ENCODE measurements at regions not wholly inside any gene's neighbourhood (a gene's known extent, or its start where the extent isn't known, plus 50 kb on each side); places are given as distances from the start of the nearest gene placed in this dataset.
"Not testable (repeated sequence)": the region's sequence is repeated elsewhere in the genome, so short reads cannot be mapped to it uniquely, and the experiment has no call there.

- 94% methylated on average over 2 of the region's 2 CpGs for WGBS
- Histone ChIP-seq H3K4me3 (ENCODE audit: low read length in 2 of 2) (no peak overlapping the region), H3K36me3 (ENCODE audit: control insufficient read depth in 2 of 2, insufficient read depth in 2 of 2, low read length in 1 of 2) (no peaks in the 10 kb centered on the region), H3K27ac (ENCODE audit: low read depth in 1 of 2, low read length in 1 of 2) (no peak overlapping the region), H3K9me3 (ENCODE audit: control insufficient read depth in 2 of 2, insufficient read depth in 1 of 2, low read length in 1 of 2) (no peaks in the 10 kb centered on the region), H3K4me1 (ENCODE audit: control insufficient read depth in 2 of 2, insufficient read depth in 2 of 2, low read length in 2 of 2) (no peaks in the 10 kb centered on the region), H3K27me3 (ENCODE audit: control insufficient read depth in 2 of 2, insufficient read depth in 1 of 2, low read length in 1 of 2) (no peaks in the 10 kb centered on the region)
- DNase-seq (ENCODE audit: low read depth in 6 of 9, low spot score in 9 of 9), result no peak
Measured at GRCh38 chr12:67086116-67086515, 183.0 kb upstream of the CAND1 start.

GRCh38 chr12:67088401-67089118 is 180.6 kb upstream of the CAND1 start:
- 95% methylated on average over 3 of the region's 3 CpGs for WGBS

GRCh38 chr12:67091204-67091603 is 178.0 kb upstream of the CAND1 start:
- H3K9me3 ChIP-seq (ENCODE audit: control insufficient read depth in 2 of 2, insufficient read depth in 1 of 2, low read length in 1 of 2), result no peaks in the 10 kb centered on the region
- H3K4me1 ChIP-seq (ENCODE audit: control insufficient read depth in 2 of 2, insufficient read depth in 2 of 2, low read length in 2 of 2), result no peaks in the 10 kb centered on the region

More at GRCh38 chr12:67088401-67089118, 180.6 kb upstream of the CAND1 start:
- no peaks in the 10 kb centered on the region for H3K9me3 ChIP-seq (ENCODE audit: control insufficient read depth in 2 of 2, insufficient read depth in 1 of 2, low read length in 1 of 2)
- no peaks in the 10 kb centered on the region for H3K36me3 ChIP-seq (ENCODE audit: control insufficient read depth in 2 of 2, insufficient read depth in 2 of 2, low read length in 1 of 2)
- H3K27ac ChIP-seq (ENCODE audit: low read depth in 1 of 2, low read length in 1 of 2), result no peak overlapping the region
- H3K27me3 ChIP-seq (ENCODE audit: control insufficient read depth in 2 of 2, insufficient read depth in 1 of 2, low read length in 1 of 2), result no peaks in the 10 kb centered on the region
- H3K4me1 ChIP-seq (ENCODE audit: control insufficient read depth in 2 of 2, insufficient read depth in 2 of 2, low read length in 2 of 2), result no peaks in the 10 kb centered on the region
- DNase-seq (ENCODE audit: low read depth in 6 of 9, low spot score in 9 of 9), result no peak
- no peak overlapping the region for H3K4me3 ChIP-seq (ENCODE audit: low read length in 2 of 2)

DNA sequence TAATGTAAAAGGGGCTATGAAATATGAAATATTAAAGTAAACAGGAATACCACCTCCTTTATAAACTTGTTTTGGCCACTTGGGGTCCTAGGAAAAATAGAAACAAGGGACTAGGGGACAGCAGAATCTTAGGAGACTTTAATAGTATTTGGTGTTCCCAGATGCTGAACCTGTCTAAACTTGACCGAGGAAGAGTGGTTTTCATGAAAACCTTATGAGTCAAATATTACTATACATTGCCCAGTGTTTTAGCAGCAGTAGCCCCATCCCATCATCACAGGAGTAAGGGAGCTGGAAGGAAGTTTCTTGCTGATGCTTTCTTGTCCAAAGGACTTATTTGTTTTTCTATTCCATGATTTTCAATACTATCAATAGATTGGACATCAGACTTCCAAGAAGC is 177.5 kb upstream of the CAND1 start:
- no peaks in the 10 kb centered on the region for H3K36me3 ChIP-seq (ENCODE audit: control insufficient read depth in 2 of 2, insufficient read depth in 2 of 2, low read length in 1 of 2)
- H3K4me3 ChIP-seq (ENCODE audit: low read length in 2 of 2), result no peak overlapping the region
- H3K27ac ChIP-seq (ENCODE audit: low read depth in 1 of 2, low read length in 1 of 2), result no peak overlapping the region
- 94% methylated on average over 1 of the region's 1 CpG for WGBS
- H3K4me1 ChIP-seq (ENCODE audit: control insufficient read depth in 2 of 2, insufficient read depth in 2 of 2, low read length in 2 of 2), result no peaks in the 10 kb centered on the region
- no peaks in the 10 kb centered on the region for H3K27me3 ChIP-seq (ENCODE audit: control insufficient read depth in 2 of 2, insufficient read depth in 1 of 2, low read length in 1 of 2)
- no peak for DNase-seq (ENCODE audit: low read depth in 6 of 9, low spot score in 9 of 9)
- H3K9me3 ChIP-seq (ENCODE audit: control insufficient read depth in 2 of 2, insufficient read depth in 1 of 2, low read length in 1 of 2), result no peaks in the 10 kb centered on the region

More at GRCh38 chr12:67091204-67091603, 178.0 kb upstream of the CAND1 start:
- Histone ChIP-seq H3K27ac (ENCODE audit: low read depth in 1 of 2, low read length in 1 of 2) (no peak overlapping the region), H3K36me3 (ENCODE audit: control insufficient read depth in 2 of 2, insufficient read depth in 2 of 2, low read length in 1 of 2) (no peaks in the 10 kb centered on the region), H3K4me3 (ENCODE audit: low read length in 2 of 2) (no peak overlapping the region), H3K27me3 (ENCODE audit: control insufficient read depth in 2 of 2, insufficient read depth in 1 of 2, low read length in 1 of 2) (no peaks in the 10 kb centered on the region)
- no peak for DNase-seq (ENCODE audit: low read depth in 6 of 9, low spot score in 9 of 9)
- WGBS, result 89% methylated on average over 3 of the region's 3 CpGs

DNA sequence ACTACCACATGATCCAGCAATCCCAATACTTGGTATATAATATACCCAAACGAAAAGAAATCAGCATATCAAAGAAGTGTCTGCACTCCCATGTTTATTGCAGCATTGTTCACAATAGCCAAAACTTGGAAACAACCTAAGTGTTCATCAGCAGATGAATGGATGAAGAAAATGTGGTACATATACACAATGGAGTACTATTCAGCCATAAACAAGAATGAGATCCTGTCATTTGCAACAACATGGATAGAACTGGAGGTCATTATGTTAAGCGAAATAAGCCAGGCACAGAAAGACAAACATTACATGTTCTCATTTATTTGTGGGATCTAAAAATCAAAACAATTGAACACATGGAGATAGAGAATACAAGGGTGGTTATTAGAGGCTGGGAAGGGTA is 176.2 kb upstream of the CAND1 start:
- not testable (repeated sequence) for H3K27ac ChIP-seq (ENCODE audit: low read depth in 1 of 2, low read length in 1 of 2); H3K9me3 ChIP-seq (ENCODE audit: control insufficient read depth in 2 of 2, insufficient read depth in 1 of 2, low read length in 1 of 2); H3K36me3 ChIP-seq (ENCODE audit: control insufficient read depth in 2 of 2, insufficient read depth in 2 of 2, low read length in 1 of 2); H3K4me1 ChIP-seq (ENCODE audit: control insufficient read depth in 2 of 2, insufficient read depth in 2 of 2, low read length in 2 of 2); H3K27me3 ChIP-seq (ENCODE audit: control insufficient read depth in 2 of 2, insufficient read depth in 1 of 2, low read length in 1 of 2); DNase-seq (ENCODE audit: low read depth in 6 of 9, low spot score in 9 of 9); H3K4me3 ChIP-seq (ENCODE audit: low read length in 2 of 2)
- 90% methylated on average over 2 of the region's 2 CpGs for WGBS

DNA sequence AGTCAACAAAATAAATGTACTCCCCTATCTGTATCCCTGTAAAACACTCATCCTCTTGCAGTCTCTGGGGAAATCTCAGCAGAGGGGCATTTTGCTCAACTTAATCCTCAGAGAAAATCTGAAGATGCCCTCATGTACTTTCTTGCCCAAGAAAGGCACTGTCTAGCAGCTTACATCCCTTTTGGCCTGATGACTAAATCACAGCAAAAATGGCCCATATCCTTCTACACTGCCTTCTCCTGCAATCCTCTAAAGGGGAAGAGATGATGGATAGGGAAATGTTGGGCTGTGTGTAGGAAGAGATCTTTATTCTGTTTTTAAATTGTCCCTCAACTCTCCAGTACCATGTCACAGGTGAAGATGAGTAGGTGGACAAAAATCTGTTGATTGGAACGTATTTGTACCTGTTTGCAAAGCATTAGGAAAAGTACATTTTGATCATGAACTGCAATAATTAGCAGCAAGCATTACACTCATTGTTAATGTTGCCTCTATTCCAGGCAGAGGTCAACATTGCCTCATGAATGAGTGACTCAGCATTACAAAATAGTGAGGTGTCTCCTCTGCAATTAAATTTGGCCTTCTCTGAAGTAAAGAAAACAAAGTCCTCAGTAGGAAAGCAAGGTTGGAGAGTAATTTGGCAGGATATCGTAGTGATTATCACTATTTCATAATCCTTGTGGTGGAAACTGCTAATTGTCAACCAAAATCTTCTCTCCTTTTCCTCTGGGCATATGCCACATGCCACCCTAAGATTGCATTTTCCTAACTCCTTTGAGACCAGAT is 172.4 kb upstream of the CAND1 start:
- H3K27me3 ChIP-seq (ENCODE audit: control insufficient read depth in 2 of 2, insufficient read depth in 1 of 2, low read length in 1 of 2), result no peaks in the 10 kb centered on the region
- H3K9me3 ChIP-seq (ENCODE audit: control insufficient read depth in 2 of 2, insufficient read depth in 1 of 2, low read length in 1 of 2), result no peaks in the 10 kb centered on the region
- no peak for DNase-seq (ENCODE audit: low read depth in 6 of 9, low spot score in 9 of 9)
- H3K27ac ChIP-seq (ENCODE audit: low read depth in 1 of 2, low read length in 1 of 2), result no peak overlapping the region
- H3K36me3 ChIP-seq (ENCODE audit: control insufficient read depth in 2 of 2, insufficient read depth in 2 of 2, low read length in 1 of 2), result no peaks in the 10 kb centered on the region
- no peak overlapping the region for H3K4me3 ChIP-seq (ENCODE audit: low read length in 2 of 2)
- WGBS, result 88% methylated on average over 2 of the region's 2 CpGs
- no peaks in the 10 kb centered on the region for H3K4me1 ChIP-seq (ENCODE audit: control insufficient read depth in 2 of 2, insufficient read depth in 2 of 2, low read length in 2 of 2)

- 90% methylated on average over 3 of the region's 3 CpGs for WGBS
Measured at GRCh38 chr12:67099858-67100257, 169.3 kb upstream of the CAND1 start.

GRCh38 chr12:67103521-67103920 is 165.6 kb upstream of the CAND1 start:
- Histone ChIP-seq H3K36me3 (ENCODE audit: control insufficient read depth in 2 of 2, insufficient read depth in 2 of 2, low read length in 1 of 2) (no peaks in the 10 kb centered on the region), H3K27ac (ENCODE audit: low read depth in 1 of 2, low read length in 1 of 2) (no peak overlapping the region), H3K9me3 (ENCODE audit: control insufficient read depth in 2 of 2, insufficient read depth in 1 of 2, low read length in 1 of 2) (peaks cover 1 to 7% of the 10 kb centered on the region in 2 donors), H3K4me3 (ENCODE audit: low read length in 2 of 2) (no peak overlapping the region), H3K27me3 (ENCODE audit: control insufficient read depth in 2 of 2, insufficient read depth in 1 of 2, low read length in 1 of 2) (no peaks in the 10 kb centered on the region), H3K4me1 (ENCODE audit: control insufficient read depth in 2 of 2, insufficient read depth in 2 of 2, low read length in 2 of 2) (no peaks in the 10 kb centered on the region)
- 98% methylated on average over 1 of the region's 1 CpG for WGBS
- no peak for DNase-seq (ENCODE audit: low read depth in 6 of 9, low spot score in 9 of 9)

More at GRCh38 chr12:67099858-67100257, 169.3 kb upstream of the CAND1 start:
- Histone ChIP-seq H3K4me1 (ENCODE audit: control insufficient read depth in 2 of 2, insufficient read depth in 2 of 2, low read length in 2 of 2) (no peaks in the 10 kb centered on the region), H3K9me3 (ENCODE audit: control insufficient read depth in 2 of 2, insufficient read depth in 1 of 2, low read length in 1 of 2) (no peaks in the 10 kb centered on the region), H3K36me3 (ENCODE audit: control insufficient read depth in 2 of 2, insufficient read depth in 2 of 2, low read length in 1 of 2) (no peaks in the 10 kb centered on the region), H3K27ac (ENCODE audit: low read depth in 1 of 2, low read length in 1 of 2) (no peak overlapping the region), H3K27me3 (ENCODE audit: control insufficient read depth in 2 of 2, insufficient read depth in 1 of 2, low read length in 1 of 2) (no peaks in the 10 kb centered on the region), H3K4me3 (ENCODE audit: low read length in 2 of 2) (no peak overlapping the region)
- DNase-seq (ENCODE audit: low read depth in 6 of 9, low spot score in 9 of 9), result no peak

DNA sequence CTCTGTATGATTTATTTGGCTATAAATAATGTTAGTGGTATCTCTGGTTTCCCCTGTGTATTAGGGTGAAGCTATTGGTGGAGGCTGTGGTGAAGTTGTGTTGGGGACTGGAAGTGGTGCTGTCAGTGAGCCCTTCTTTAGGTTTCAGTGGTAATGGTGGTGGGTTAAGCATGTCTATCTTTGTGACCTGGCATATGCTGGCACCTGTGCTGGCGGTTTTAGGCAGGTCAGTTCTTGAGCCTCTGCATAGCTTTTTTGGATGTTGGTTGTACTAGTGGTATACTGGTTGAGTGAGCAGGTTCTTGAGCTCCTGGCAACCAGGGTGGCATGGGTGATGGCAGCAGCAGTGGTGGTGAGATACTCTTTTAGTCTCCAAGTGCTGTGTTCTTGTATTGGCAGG is 161.9 kb upstream of the CAND1 start:
- H3K36me3 ChIP-seq (ENCODE audit: control insufficient read depth in 2 of 2, insufficient read depth in 2 of 2, low read length in 1 of 2), result no peaks in the 10 kb centered on the region
- WGBS, result 92% methylated on average over 1 of the region's 1 CpG
- no peaks in the 10 kb centered on the region for H3K27me3 ChIP-seq (ENCODE audit: control insufficient read depth in 2 of 2, insufficient read depth in 1 of 2, low read length in 1 of 2)
- H3K27ac ChIP-seq (ENCODE audit: low read depth in 1 of 2, low read length in 1 of 2), result no peak overlapping the region
- no peak for DNase-seq (ENCODE audit: low read depth in 6 of 9, low spot score in 9 of 9)
- H3K9me3 ChIP-seq (ENCODE audit: control insufficient read depth in 2 of 2, insufficient read depth in 1 of 2, low read length in 1 of 2), result peaks cover 1 to 7% of the 10 kb centered on the region in 2 donors
- H3K4me1 ChIP-seq (ENCODE audit: control insufficient read depth in 2 of 2, insufficient read depth in 2 of 2, low read length in 2 of 2), result no peaks in the 10 kb centered on the region
- no peak overlapping the region for H3K4me3 ChIP-seq (ENCODE audit: low read length in 2 of 2)

Data from thymus (tissue), 11 donors.